PC-3 (cell line): ENCODE measurements at regions not wholly inside any gene's neighbourhood (a gene's known extent, or its start where the extent isn't known, plus 50 kb on each side); places are given as distances from the start of the nearest gene placed in this dataset.

Experiments used
- EZH2phosphoT487 ChIP-seq: fragments of 300-600 bp; sonication (generic); IDR thresholded peaks from 2 replicates; pipeline ENCODE4 v1.6.1; 2018; ENCODE audit warnings: mild to moderate bottlenecking, antibody characterized with exemption, low read length, borderline replicate concordance
- TF ChIP-seq, protein P1 (sequence below): fragments of 300-600 bp; sonication (generic); conservative IDR thresholded peaks from 2 replicates; pipeline ENCODE4 v1.5.1; 2017; ENCODE audit warnings: antibody characterized with exemption, low read depth, mild to moderate bottlenecking, low read length

- TF ChIP-seq, protein P1, sequence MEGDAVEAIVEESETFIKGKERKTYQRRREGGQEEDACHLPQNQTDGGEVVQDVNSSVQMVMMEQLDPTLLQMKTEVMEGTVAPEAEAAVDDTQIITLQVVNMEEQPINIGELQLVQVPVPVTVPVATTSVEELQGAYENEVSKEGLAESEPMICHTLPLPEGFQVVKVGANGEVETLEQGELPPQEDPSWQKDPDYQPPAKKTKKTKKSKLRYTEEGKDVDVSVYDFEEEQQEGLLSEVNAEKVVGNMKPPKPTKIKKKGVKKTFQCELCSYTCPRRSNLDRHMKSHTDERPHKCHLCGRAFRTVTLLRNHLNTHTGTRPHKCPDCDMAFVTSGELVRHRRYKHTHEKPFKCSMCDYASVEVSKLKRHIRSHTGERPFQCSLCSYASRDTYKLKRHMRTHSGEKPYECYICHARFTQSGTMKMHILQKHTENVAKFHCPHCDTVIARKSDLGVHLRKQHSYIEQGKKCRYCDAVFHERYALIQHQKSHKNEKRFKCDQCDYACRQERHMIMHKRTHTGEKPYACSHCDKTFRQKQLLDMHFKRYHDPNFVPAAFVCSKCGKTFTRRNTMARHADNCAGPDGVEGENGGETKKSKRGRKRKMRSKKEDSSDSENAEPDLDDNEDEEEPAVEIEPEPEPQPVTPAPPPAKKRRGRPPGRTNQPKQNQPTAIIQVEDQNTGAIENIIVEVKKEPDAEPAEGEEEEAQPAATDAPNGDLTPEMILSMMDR, result no peak
- no peak for TF ChIP-seq EZH2phosphoT487
Measured at GRCh38 chr5:68727931-68728330, 365.9 kb upstream of the SLC30A5 start.
